Progenitor cell of endocrine pancreas (in vitro differentiated cells): ENCODE measurements at regions not wholly inside any gene's neighbourhood (a gene's known extent, or its start where the extent isn't known, plus 50 kb on each side); places are given as distances from the start of the nearest gene placed in this dataset.

Experiments used
- DNase-seq: peaks from one replicate; pipeline ENCODE4 v3.0.0; 2021; ENCODE audit warnings: low spot score; ENCODE audit not compliant: unreplicated experiment
- H3K27ac Mint-ChIP-seq: 2 replicates; pipeline ENCODE4 v1.8.0; 2021; ENCODE audit warnings: mild to moderate bottlenecking, moderate library complexity, mixed read lengths
- H3K27me3 Mint-ChIP-seq: 2 replicates; pipeline ENCODE4 v1.8.0; 2021; ENCODE audit warnings: mixed read lengths
- H3K36me3 Mint-ChIP-seq: 2 replicates; pipeline ENCODE4 v1.8.0; 2022; ENCODE audit warnings: mixed read lengths; ENCODE audit not compliant: insufficient read depth
- H3K4me1 Mint-ChIP-seq: 2 replicates; pipeline ENCODE4 v1.8.0; 2021; ENCODE audit warnings: low read depth, mixed read lengths
- H3K4me3 Mint-ChIP-seq: 2 replicates; pipeline ENCODE4 v1.8.0; 2021; ENCODE audit warnings: low read depth, mild to moderate bottlenecking, moderate library complexity, mixed read lengths
- H3K9me3 Mint-ChIP-seq: 2 replicates; pipeline ENCODE4 v1.8.0; 2021; ENCODE audit warnings: low read depth, mixed read lengths
- TF ChIP-seq, protein P1 (sequence below): fragments of 200-600 bp; sonication (generic); IDR thresholded peaks from one replicate; pipeline ENCODE4 v1.5.0; 2021; ENCODE audit warnings: antibody characterized with exemption, mild to moderate bottlenecking; ENCODE audit not compliant: unreplicated experiment

- TF ChIP-seq, protein P1, sequence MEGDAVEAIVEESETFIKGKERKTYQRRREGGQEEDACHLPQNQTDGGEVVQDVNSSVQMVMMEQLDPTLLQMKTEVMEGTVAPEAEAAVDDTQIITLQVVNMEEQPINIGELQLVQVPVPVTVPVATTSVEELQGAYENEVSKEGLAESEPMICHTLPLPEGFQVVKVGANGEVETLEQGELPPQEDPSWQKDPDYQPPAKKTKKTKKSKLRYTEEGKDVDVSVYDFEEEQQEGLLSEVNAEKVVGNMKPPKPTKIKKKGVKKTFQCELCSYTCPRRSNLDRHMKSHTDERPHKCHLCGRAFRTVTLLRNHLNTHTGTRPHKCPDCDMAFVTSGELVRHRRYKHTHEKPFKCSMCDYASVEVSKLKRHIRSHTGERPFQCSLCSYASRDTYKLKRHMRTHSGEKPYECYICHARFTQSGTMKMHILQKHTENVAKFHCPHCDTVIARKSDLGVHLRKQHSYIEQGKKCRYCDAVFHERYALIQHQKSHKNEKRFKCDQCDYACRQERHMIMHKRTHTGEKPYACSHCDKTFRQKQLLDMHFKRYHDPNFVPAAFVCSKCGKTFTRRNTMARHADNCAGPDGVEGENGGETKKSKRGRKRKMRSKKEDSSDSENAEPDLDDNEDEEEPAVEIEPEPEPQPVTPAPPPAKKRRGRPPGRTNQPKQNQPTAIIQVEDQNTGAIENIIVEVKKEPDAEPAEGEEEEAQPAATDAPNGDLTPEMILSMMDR = no peak
- H3K36me3 Mint-ChIP-seq = no peaks in the 10 kb centered on the region
- no peak for DNase-seq
- no peak overlapping the region for H3K4me3 Mint-ChIP-seq
- no peaks in the 10 kb centered on the region for H3K27me3 Mint-ChIP-seq
- no peak overlapping the region for H3K27ac Mint-ChIP-seq
- H3K9me3 Mint-ChIP-seq = no peaks in the 10 kb centered on the region
- H3K4me1 Mint-ChIP-seq = peaks cover 9% of the 10 kb centered on the region
These were observed 272.5 kb upstream of the NCKAP5 start for GRCh38 chr2:133840761-133841160.

GRCh38 chr2:133841900-133842299 lies 273.6 kb upstream of the NCKAP5 start:
- Mint-ChIP-seq H3K27ac (no peak overlapping the region), H3K9me3 (no peaks in the 10 kb centered on the region), H3K4me3 (no peak overlapping the region), H3K27me3 (no peaks in the 10 kb centered on the region), H3K36me3 (no peaks in the 10 kb centered on the region), H3K4me1 (peaks cover 8% of the 10 kb centered on the region)
- TF ChIP-seq, protein P1 = no peak
- no peak for DNase-seq

GRCh38 chr2:133842446-133842845 lies 274.2 kb upstream of the NCKAP5 start:
- Mint-ChIP-seq H3K27ac (no peak overlapping the region), H3K27me3 (no peaks in the 10 kb centered on the region)
- TF ChIP-seq, protein P1 = no peak

DNA sequence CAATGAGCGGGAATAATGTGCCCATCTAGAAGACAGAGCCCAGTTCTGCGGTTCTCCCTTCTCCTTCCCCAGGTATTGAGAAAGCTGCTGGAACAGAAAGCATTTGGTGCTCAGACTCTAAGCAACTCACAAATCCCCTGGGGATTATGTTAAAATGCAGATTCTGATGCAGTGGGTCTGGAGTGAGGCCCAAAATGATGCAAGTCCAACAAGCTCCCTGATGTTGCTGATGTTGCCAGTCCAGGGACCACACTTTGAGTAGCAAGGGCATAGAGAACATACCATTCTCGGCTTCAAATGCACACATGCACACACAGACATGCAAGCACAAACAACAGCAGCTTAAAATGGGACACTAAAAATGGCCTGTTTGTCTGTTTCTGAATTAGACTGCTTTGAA lies 274.8 kb upstream of the NCKAP5 start:
- peaks cover 8% of the 10 kb centered on the region for H3K4me1 Mint-ChIP-seq
- TF ChIP-seq, protein P1 = no peak
- DNase-seq = no peak
- H3K27ac Mint-ChIP-seq = no peak overlapping the region
- no peaks in the 10 kb centered on the region for H3K27me3 Mint-ChIP-seq
- H3K4me3 Mint-ChIP-seq = no peak overlapping the region
- H3K36me3 Mint-ChIP-seq = no peaks in the 10 kb centered on the region
- no peaks in the 10 kb centered on the region for H3K9me3 Mint-ChIP-seq

More at GRCh38 chr2:133842446-133842845, 274.2 kb upstream of the NCKAP5 start:
- Mint-ChIP-seq H3K4me3 (no peak overlapping the region), H3K9me3 (no peaks in the 10 kb centered on the region), H3K4me1 (peaks cover 8% of the 10 kb centered on the region), H3K36me3 (no peaks in the 10 kb centered on the region)
- no peak for DNase-seq

GRCh38 chr2:133843551-133843950 lies 275.3 kb upstream of the NCKAP5 start:
- no peak overlapping the region for H3K4me3 Mint-ChIP-seq
- TF ChIP-seq, protein P1 = no peak
- peaks cover 8% of the 10 kb centered on the region for H3K4me1 Mint-ChIP-seq
- H3K27ac Mint-ChIP-seq = no peak overlapping the region
- DNase-seq = no peak
- H3K27me3 Mint-ChIP-seq = no peaks in the 10 kb centered on the region
- no peaks in the 10 kb centered on the region for H3K9me3 Mint-ChIP-seq
- no peaks in the 10 kb centered on the region for H3K36me3 Mint-ChIP-seq
